Chondrocyte (in vitro differentiated cells): ENCODE measurements at regions not wholly inside any gene's neighbourhood (a gene's known extent, or its start where the extent isn't known, plus 50 kb on each side); places are given as distances from the start of the nearest gene placed in this dataset.

ENCODE experiments used
- DNase-seq: peaks from one replicate; pipeline ENCODE4 v3.0.0; 2021; ENCODE audit warnings: mixed read lengths, low spot score
- H3K27ac Mint-ChIP-seq: one replicate; pipeline ENCODE4 v1.8.0; 2021; ENCODE audit warnings: mild to moderate bottlenecking, moderate library complexity, mixed read lengths; ENCODE audit not compliant: unreplicated experiment
- H3K27me3 Mint-ChIP-seq: 2 replicates; pipeline ENCODE4 v1.8.0; 2021; ENCODE audit warnings: low read depth, mixed read lengths
- H3K36me3 Mint-ChIP-seq: 2 replicates; pipeline ENCODE4 v1.8.0; 2021; ENCODE audit warnings: low read depth, mixed read lengths
- H3K4me1 Mint-ChIP-seq: 2 replicates; pipeline ENCODE4 v1.8.0; 2021; ENCODE audit warnings: low read depth, mild to moderate bottlenecking, mixed read lengths
- H3K4me3 Mint-ChIP-seq: one replicate; pipeline ENCODE4 v1.8.0; 2021; ENCODE audit warnings: mild to moderate bottlenecking, moderate library complexity, mixed read lengths; ENCODE audit not compliant: unreplicated experiment
- H3K9me3 Mint-ChIP-seq: 2 replicates; pipeline ENCODE4 v1.8.0; 2021; ENCODE audit warnings: low read depth, mixed read lengths
- CTCF ChIP-seq: fragments of 200-600 bp; sonication (generic); IDR thresholded peaks from 2 replicates; pipeline ENCODE4 v1.5.0; 2021; ENCODE audit warnings: antibody characterized with exemption, mild to moderate bottlenecking, moderate library complexity

- DNase-seq: no peak
- H3K36me3 Mint-ChIP-seq: no peaks in the 10 kb centered on the region
- H3K4me1 Mint-ChIP-seq: peaks cover 9% of the 10 kb centered on the region
- peak; percentile 89 for TF ChIP-seq CTCF
- H3K4me3 Mint-ChIP-seq: no peak overlapping the region
- peaks cover 2% of the 10 kb centered on the region for H3K27me3 Mint-ChIP-seq
- H3K27ac Mint-ChIP-seq: no peak overlapping the region
- no peaks in the 10 kb centered on the region for H3K9me3 Mint-ChIP-seq
These were observed 60.8 kb upstream of the CCDC179 start for GRCh38 chr11:22920939-22921565.

GRCh38 chr11:22922672-22923071, 62.4 kb upstream of the CCDC179 start:
- no peak for DNase-seq
- H3K4me3 Mint-ChIP-seq: no peak overlapping the region
- no peaks in the 10 kb centered on the region for H3K9me3 Mint-ChIP-seq
- no peaks in the 10 kb centered on the region for H3K36me3 Mint-ChIP-seq
- TF ChIP-seq CTCF: no peak
- H3K27me3 Mint-ChIP-seq: peaks cover 2% of the 10 kb centered on the region
- H3K27ac Mint-ChIP-seq: no peak overlapping the region
- peaks cover 9% of the 10 kb centered on the region for H3K4me1 Mint-ChIP-seq

GRCh38 chr11:22923561-22923960, 63.3 kb upstream of the CCDC179 start:
- Mint-ChIP-seq H3K9me3 (no peaks in the 10 kb centered on the region), H3K27me3 (peaks cover under 1% of the 10 kb centered on the region), H3K4me1 (peaks cover 9% of the 10 kb centered on the region), H3K27ac (no peak overlapping the region), H3K36me3 (no peaks in the 10 kb centered on the region), H3K4me3 (no peak overlapping the region)
- TF ChIP-seq CTCF: no peak
- no peak for DNase-seq

- Mint-ChIP-seq H3K4me3 (no peak overlapping the region), H3K36me3 (no peaks in the 10 kb centered on the region), H3K27ac (no peak overlapping the region), H3K27me3 (no peaks in the 10 kb centered on the region), H3K4me1 (peaks cover 16% of the 10 kb centered on the region), H3K9me3 (no peaks in the 10 kb centered on the region)
- no peak for TF ChIP-seq CTCF
- DNase-seq: no peak
These were observed 66.1 kb upstream of the CCDC179 start for GRCh38 chr11:22926341-22926740.

- Mint-ChIP-seq H3K27ac (no peak overlapping the region), H3K4me1 (peaks cover 18% of the 10 kb centered on the region), H3K4me3 (no peak overlapping the region), H3K36me3 (no peaks in the 10 kb centered on the region), H3K27me3 (no peaks in the 10 kb centered on the region), H3K9me3 (no peaks in the 10 kb centered on the region)
- no peak for DNase-seq
- no peak for TF ChIP-seq CTCF
These were observed 67.5 kb upstream of the CCDC179 start for GRCh38 chr11:22927793-22928192.
